ENCODE measurements at regions not wholly inside any gene's neighbourhood (a gene's known extent, or its start where the extent isn't known, plus 50 kb on each side); places are given as distances from the start of the nearest gene placed in this dataset.

- TF ChIP-seq CTCF (conservative IDR thresholded peaks at IDR 0.05; ENCODE audit: low read length), result no peak
Measured at GRCh38 chr2:58981237-58981636, 740.1 kb upstream of the FANCL start.

GRCh38 chr2:58976375-58977071 is 735.4 kb upstream of the FANCL start:
- DNase-seq (ENCODE audit: low read depth), result no peak
- TF ChIP-seq CTCF (conservative IDR thresholded peaks at IDR 0.05; ENCODE audit: low read length), result no peak

More at GRCh38 chr2:58981237-58981636, 740.1 kb upstream of the FANCL start:
- no peak for DNase-seq (ENCODE audit: low read depth)
- no peak overlapping the region for H3K4me3 ChIP-seq (ENCODE audit: low read length)

GRCh38 chr2:58974881-58975280 is 733.8 kb upstream of the FANCL start:
- no peak for DNase-seq (ENCODE audit: low read depth)
- TF ChIP-seq CTCF (conservative IDR thresholded peaks at IDR 0.05; ENCODE audit: low read length), result no peak
- no peak overlapping the region for H3K4me3 ChIP-seq (ENCODE audit: low read length)

More at GRCh38 chr2:58976375-58977071, 735.4 kb upstream of the FANCL start:
- no peak overlapping the region for H3K4me3 ChIP-seq (ENCODE audit: low read length)

GRCh38 chr2:58974426-58974825 is 733.3 kb upstream of the FANCL start:
- no peak for DNase-seq (ENCODE audit: low read depth)
- no peak for TF ChIP-seq CTCF (conservative IDR thresholded peaks at IDR 0.05; ENCODE audit: low read length)
- no peak overlapping the region for H3K4me3 ChIP-seq (ENCODE audit: low read length)

GRCh38 chr2:58973811-58974281 is 732.7 kb upstream of the FANCL start:
- no peak for TF ChIP-seq CTCF (conservative IDR thresholded peaks at IDR 0.05; ENCODE audit: low read length)
- no peak overlapping the region for H3K4me3 ChIP-seq (ENCODE audit: low read length)
- DNase-seq (ENCODE audit: low read depth), result no peak

- DNase-seq (ENCODE audit: low read depth), result no peak
- TF ChIP-seq CTCF (conservative IDR thresholded peaks at IDR 0.05; ENCODE audit: low read length), result no peak
- no peak overlapping the region for H3K4me3 ChIP-seq (ENCODE audit: low read length)
Measured at GRCh38 chr2:58972737-58973136, 731.6 kb upstream of the FANCL start.
